Rectal smooth muscle tissue (tissue), 1 donor: ENCODE measurements at regions not wholly inside any gene's neighbourhood (a gene's known extent, or its start where the extent isn't known, plus 50 kb on each side); places are given as distances from the start of the nearest gene placed in this dataset.

ENCODE experiments used
- H3K27ac ChIP-seq: one replicate; pipeline ENCODE4 v1.7.0; 2013; ENCODE audit warnings: low read depth, low read length, inconsistent platforms
- H3K27me3 ChIP-seq: one replicate; pipeline ENCODE4 v1.7.0; 2013; ENCODE audit warnings: low read length; ENCODE audit not compliant: control insufficient read depth, insufficient read depth
- H3K36me3 ChIP-seq: one replicate; pipeline ENCODE4 v1.7.0; 2013; ENCODE audit warnings: low read length; ENCODE audit not compliant: control insufficient read depth, insufficient read depth
- H3K4me1 ChIP-seq: one replicate; pipeline ENCODE4 v1.7.0; 2013; ENCODE audit warnings: low read length; ENCODE audit not compliant: control insufficient read depth, insufficient read depth
- H3K4me3 ChIP-seq: one replicate; pipeline ENCODE4 v1.7.0; 2013; ENCODE audit warnings: low read length
- H3K9ac ChIP-seq: one replicate; pipeline ENCODE4 v1.7.0; 2013; ENCODE audit warnings: low read length

DNA sequence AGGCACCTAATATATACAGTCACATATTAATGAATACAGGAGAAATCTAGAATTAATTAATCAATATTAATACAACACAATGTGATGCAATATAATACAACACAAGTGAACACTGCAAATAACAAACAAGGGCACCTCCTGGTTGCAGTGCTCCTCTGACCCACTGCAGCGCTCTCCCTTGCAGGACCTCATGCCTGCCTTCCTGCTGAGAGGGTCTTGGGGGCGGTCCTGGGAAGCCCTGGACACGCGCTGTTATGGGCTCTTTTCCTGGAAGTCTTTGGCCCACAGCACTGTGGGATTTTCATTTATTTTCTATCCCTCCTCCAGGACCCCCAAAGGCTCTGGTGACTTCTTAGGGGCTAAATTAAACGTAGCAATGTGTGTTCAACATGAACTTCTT is 485.8 kb downstream of the IRX1 start:
- Histone ChIP-seq H3K9ac (no peak overlapping the region), H3K4me3 (no peak overlapping the region), H3K27ac (no peak overlapping the region), H3K36me3 (no peaks in the 10 kb centered on the region), H3K4me1 (no peaks in the 10 kb centered on the region), H3K27me3 (no peaks in the 10 kb centered on the region)

DNA sequence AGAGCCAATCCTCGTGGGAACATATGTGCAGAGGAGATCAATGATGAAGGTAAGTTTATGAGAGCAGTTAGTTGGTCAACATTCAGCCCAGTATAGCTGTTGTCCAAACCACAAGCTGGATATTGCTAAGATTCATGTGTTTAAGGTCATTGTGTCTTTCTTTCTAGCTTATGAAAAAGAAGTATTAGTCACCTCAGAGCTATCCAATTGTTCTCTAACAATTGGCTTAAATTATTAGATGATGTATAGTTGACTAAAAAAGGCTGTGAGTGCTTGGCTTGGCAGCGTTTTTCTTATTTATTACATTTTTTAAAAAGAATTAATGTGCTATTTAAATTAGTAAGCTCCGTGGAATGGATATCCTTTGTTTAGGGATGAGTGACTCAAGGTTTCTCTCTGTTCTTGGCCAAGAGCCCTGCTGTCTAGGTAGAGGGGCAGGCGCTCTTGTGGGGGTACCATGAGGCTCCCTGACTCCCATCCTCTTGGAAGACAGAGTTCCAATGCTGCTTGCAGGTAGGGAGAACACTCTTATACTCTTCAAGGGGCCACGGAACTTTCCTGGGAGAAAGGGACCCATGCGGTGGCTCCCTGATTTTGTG is 487.4 kb downstream of the IRX1 start:
- no peaks in the 10 kb centered on the region for H3K27me3 ChIP-seq
- H3K36me3 ChIP-seq = no peaks in the 10 kb centered on the region
- no peak overlapping the region for H3K9ac ChIP-seq
- H3K27ac ChIP-seq = no peak overlapping the region
- no peaks in the 10 kb centered on the region for H3K4me1 ChIP-seq
- H3K4me3 ChIP-seq = no peak overlapping the region

DNA sequence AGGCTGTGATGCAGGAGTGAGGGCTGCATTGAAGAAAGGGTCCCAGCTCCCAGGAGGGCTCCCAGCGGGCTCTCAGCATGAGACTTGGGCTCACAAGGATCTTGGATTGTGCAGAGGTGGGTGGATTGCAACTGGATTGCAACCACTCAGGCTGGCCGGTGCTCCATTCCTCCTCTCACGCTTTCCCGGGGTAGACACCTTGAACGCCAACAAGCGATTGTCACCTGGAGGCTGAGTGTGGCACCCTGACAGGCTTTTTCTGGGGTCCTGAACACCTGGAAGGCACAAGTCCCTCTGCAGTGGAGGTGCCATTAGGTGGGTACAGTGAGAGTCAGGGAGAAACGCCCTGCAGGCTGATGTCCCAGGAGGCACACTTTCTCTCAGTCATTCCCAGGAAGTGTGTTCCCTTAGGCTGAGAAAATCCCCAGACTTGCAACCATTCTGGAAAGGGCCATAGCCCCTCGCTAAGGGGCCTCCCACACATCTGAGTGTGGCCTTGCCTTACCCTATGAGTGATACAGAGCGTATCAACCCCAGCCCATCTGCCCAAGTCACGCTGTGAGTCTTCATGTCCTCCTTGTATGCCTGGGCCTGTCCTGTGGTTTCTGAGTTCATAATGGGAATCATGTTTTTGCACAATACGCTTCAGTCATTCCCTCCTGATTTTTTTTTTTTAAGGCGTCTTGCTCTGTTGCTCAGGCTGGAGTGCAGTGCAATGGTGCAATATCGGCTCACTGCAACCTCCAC is 488.1 kb downstream of the IRX1 start:
- H3K27ac ChIP-seq = no peak overlapping the region
- H3K36me3 ChIP-seq = no peaks in the 10 kb centered on the region
- no peak overlapping the region for H3K4me3 ChIP-seq
- H3K9ac ChIP-seq = no peak overlapping the region
- no peaks in the 10 kb centered on the region for H3K27me3 ChIP-seq
- H3K4me1 ChIP-seq = no peaks in the 10 kb centered on the region

DNA sequence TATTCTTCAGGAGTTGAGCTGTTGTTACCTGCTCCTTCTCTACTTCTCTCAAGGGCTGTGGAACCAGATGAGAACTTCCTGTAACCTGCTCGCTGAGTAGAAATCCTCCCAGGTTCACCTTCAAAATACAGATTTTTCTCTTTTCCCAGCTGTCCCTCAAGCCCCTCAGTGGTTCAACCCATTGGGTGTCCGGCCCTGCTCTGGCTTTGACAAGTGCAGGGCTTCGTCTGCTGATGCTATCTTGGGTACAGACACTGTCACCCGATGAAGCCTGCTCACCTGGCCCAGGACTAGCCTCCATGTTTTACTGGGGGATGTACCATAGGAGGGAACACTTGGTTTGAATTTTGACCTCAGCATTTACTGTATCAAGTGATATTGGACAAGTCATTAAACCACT is 490.4 kb downstream of the IRX1 start:
- Histone ChIP-seq H3K36me3 (no peaks in the 10 kb centered on the region), H3K4me1 (no peaks in the 10 kb centered on the region), H3K27ac (no peak overlapping the region), H3K9ac (no peak overlapping the region), H3K4me3 (no peak overlapping the region), H3K27me3 (no peaks in the 10 kb centered on the region)

DNA sequence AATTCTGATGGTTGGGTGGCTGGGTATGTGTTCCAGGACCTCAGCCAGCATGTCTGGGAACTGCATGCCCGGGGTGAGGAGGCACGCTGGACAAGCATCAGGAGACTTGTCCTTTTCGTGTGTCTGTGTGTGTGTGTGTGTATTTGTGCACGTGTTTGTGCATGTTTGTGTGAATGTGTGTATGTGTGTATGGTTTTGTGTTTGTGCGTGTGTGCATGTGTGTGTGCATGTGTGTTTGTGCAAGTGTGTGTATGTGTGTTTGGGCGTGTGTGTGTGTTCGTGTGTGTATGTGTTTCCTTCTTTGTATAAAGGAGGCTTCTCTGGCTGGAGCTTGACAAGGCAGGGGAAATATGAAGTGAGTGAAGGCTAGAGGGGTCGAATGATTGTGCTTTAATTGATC is 491.5 kb downstream of the IRX1 start:
- no peaks in the 10 kb centered on the region for H3K36me3 ChIP-seq
- H3K27me3 ChIP-seq = no peaks in the 10 kb centered on the region
- no peak overlapping the region for H3K4me3 ChIP-seq
- H3K9ac ChIP-seq = no peak overlapping the region
- H3K27ac ChIP-seq = no peak overlapping the region
- H3K4me1 ChIP-seq = no peaks in the 10 kb centered on the region

DNA sequence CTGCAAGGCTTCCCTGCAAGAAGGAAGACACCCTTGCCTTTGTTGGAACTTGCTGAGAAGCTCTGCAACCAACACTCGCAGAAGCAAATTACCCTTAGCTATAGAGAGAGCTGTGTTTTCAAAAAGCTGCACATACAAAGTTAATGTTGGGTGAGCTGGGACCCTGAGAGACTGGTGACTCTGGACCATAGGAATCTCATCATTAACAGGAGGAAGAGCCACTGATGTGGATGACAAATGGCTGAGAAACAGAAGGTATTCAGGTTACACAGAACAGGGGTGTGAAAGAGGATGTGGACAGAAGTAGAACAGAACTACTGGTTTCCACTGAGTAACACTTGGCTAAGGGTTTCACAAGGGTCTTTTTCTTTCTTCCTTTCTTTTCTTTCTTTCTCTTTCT is 493.5 kb downstream of the IRX1 start:
- H3K27me3 ChIP-seq = no peaks in the 10 kb centered on the region
- H3K9ac ChIP-seq = no peak overlapping the region

DNA sequence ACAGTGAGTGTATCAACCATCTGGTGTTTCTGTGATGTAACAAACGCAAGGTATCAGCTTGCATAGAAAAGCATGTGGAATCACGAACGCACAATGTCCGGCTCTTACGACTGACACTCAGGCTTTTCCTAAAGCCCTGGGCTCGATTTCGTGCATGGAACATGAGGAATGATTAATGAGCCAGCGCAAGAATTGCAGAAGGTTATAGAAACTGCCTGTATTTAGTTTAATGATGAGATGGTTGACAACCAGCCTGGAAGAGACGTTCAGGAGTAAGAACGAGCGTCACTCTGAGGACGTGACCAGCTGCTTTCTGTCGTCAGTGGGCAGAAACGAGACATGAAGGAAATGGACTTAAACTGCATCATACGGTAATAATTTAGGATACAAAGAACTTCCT is 497.6 kb downstream of the IRX1 start:
- H3K36me3 ChIP-seq = no peaks in the 10 kb centered on the region
- H3K4me3 ChIP-seq = no peak overlapping the region
- no peaks in the 10 kb centered on the region for H3K27me3 ChIP-seq
- no peak overlapping the region for H3K9ac ChIP-seq
- no peaks in the 10 kb centered on the region for H3K4me1 ChIP-seq
- H3K27ac ChIP-seq = no peak overlapping the region

More for the DNA sequence above, 493.5 kb downstream of the IRX1 start:
- Histone ChIP-seq H3K4me1 (no peaks in the 10 kb centered on the region), H3K36me3 (no peaks in the 10 kb centered on the region), H3K27ac (no peak overlapping the region), H3K4me3 (no peak overlapping the region)

DNA sequence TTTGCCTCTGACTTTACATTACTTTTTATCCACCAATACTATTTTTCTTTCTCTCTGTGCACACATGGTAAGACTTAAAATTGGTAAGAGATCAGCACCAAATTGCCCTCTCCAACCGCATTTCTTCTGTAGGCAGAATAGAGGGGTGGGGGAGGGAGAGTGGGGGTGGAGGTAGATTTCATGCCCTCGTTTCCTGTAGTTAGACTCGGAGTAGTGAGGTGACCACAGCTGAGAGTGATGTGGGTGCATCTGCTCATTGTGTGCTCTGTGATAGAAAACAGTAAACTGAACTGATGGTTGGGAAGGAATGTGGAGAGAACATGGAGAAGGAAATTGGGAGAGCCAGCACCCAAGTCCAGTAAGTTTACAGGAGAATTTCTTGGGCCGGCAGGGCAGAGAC is 498.3 kb downstream of the IRX1 start:
- Histone ChIP-seq H3K4me1 (no peaks in the 10 kb centered on the region), H3K27me3 (no peaks in the 10 kb centered on the region), H3K27ac (no peak overlapping the region), H3K4me3 (no peak overlapping the region), H3K9ac (no peak overlapping the region), H3K36me3 (no peaks in the 10 kb centered on the region)

DNA sequence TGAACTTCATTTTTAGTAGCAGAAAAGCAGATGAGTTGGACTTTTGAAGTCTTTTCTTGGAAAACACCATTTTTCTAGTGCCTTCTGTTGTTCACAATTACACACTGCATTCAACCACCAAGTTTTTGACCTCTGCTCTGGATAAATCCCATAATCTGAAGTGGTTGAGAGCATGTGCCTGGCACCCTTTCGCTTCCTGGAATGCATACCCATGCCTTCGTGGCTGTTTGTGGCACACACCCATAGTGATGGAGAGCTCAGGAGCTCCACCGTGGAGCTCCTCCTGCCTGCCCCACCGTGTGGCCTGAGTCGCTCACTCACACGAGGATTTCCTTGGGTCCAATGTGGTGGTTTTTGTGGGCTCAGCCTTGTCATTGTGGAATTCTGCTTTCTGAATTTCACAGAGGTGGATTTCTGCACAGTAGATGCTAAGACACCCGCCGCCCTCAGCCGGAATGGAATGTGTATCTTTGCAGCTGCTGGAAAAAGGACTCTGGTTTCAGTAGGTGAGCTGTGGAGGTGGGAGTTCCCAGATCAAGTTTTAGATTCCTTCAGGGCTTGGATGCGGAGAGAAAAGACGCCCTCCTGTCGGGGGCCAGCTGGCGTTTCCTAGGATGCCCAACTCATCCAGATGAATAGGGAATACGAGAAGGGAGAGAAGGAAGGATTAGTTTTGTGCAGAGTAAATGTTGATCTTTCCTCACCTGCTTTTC is 500.4 kb downstream of the IRX1 start:
- no peaks in the 10 kb centered on the region for H3K27me3 ChIP-seq
- no peaks in the 10 kb centered on the region for H3K36me3 ChIP-seq
- no peaks in the 10 kb centered on the region for H3K4me1 ChIP-seq
- no peak overlapping the region for H3K4me3 ChIP-seq
- no peak overlapping the region for H3K9ac ChIP-seq
- H3K27ac ChIP-seq = no peak overlapping the region

DNA sequence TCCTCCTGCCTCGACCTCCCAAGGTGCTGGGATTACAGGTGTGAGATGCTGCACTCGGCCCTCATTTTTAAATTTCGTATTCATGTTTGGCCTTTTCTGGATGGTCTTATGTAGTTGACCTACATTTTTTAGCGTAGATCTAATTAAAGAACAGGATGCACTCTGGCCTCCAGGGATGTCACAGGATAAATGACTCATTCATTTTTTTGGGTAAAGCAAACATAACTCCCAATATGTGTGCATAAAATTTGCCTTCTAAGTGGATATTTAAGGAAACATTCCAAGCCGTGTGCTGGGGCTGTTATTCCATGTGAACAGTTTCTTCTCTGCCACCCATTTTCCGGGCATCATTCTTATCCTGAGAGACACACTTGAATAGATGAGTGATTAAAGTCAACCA is 501.6 kb downstream of the IRX1 start:
- Histone ChIP-seq H3K9ac (no peak overlapping the region), H3K36me3 (no peaks in the 10 kb centered on the region)

DNA sequence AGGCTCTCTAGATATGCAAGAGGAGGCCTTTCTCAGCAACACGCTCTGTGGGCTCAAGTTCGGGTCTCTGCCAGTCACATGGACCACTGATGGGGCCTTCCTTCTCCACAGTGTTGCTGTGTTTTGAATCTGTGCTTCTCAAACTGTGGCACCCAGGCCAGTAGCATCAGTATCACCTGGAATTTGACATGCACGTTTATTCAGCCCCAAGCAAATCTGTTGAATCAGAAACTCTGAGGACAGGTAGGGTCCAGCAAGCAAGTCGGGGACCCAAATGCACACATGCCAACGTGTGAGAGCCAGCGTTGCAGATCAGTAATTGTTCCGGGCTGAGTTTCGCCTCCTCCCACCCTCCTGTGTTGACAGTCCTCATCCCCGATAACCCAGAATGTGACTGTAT is 502.6 kb downstream of the IRX1 start:
- H3K9ac ChIP-seq = no peak overlapping the region
- H3K4me1 ChIP-seq = no peaks in the 10 kb centered on the region
- no peak overlapping the region for H3K4me3 ChIP-seq
- no peaks in the 10 kb centered on the region for H3K27me3 ChIP-seq
- no peaks in the 10 kb centered on the region for H3K36me3 ChIP-seq
- no peak overlapping the region for H3K27ac ChIP-seq

More for the DNA sequence above, 501.6 kb downstream of the IRX1 start:
- Histone ChIP-seq H3K27ac (no peak overlapping the region), H3K4me1 (no peaks in the 10 kb centered on the region), H3K4me3 (no peak overlapping the region), H3K27me3 (no peaks in the 10 kb centered on the region)

DNA sequence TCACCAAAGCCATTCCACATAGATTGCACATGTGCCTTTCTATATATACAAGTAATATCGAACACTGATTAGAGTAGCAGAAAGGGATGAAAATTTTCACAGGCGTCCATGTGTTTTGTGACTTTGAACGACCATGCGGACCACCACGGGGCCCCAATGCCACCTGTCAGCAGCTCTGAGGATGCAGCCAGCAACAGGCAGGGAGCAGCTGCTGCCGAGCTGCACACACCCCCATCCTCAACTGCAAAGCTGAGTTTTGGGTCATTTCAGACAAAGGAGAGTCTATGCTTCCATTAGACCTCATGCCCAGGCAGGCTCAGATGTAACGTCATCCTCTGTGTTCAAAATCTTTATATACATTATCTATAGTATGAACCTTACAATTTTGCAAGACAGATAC is 503.8 kb downstream of the IRX1 start:
- Histone ChIP-seq H3K4me3 (no peak overlapping the region), H3K9ac (no peak overlapping the region), H3K36me3 (no peaks in the 10 kb centered on the region), H3K27ac (no peak overlapping the region), H3K27me3 (no peaks in the 10 kb centered on the region), H3K4me1 (no peaks in the 10 kb centered on the region)
